Mammary epithelial cell (primary cell): ENCODE measurements at regions not wholly inside any gene's neighbourhood (a gene's known extent, or its start where the extent isn't known, plus 50 kb on each side); places are given as distances from the start of the nearest gene placed in this dataset.

ENCODE experiments used
- EZH2 ChIP-seq: IDR thresholded peaks from 2 replicates; pipeline ENCODE4 v1.6.1; 2012; ENCODE audit warnings: low read length, inconsistent platforms, borderline replicate concordance
- TF ChIP-seq, protein P1 (sequence below), 2 donors: IDR thresholded peaks in 1 of 2; conservative IDR thresholded peaks in 1 of 2; 2 replicates each; pipeline ENCODE4 v1.5.1; 2011 to 2012; ENCODE audit warnings: inconsistent platforms in 2 of 2, low read length in 2 of 2, mild to moderate bottlenecking in 2 of 2, control low read depth in 1 of 2, low read depth in 1 of 2; ENCODE audit not compliant: insufficient read depth in 1 of 2; ENCODE audit errors: extremely low read depth in 1 of 2

DNA sequence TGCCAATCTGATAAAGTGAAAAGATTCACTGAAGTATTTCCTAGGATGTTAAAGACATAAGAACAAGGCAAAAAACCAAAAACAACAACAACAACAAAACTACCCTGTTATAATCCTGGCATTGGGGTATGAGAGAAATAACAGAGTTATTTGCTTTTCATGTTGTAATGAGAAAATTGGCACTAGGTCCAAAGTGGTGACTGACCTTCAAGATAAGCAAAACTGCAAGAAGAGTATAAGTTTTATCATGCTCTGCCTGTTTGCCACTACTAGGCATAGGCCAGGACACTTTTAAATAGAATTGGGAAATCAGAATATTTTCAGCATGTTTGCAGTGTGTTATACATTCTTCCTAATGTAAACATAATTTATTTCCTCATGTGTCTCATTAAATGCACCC, 140.1 kb upstream of the CPM start:
- TF ChIP-seq, protein P1, sequence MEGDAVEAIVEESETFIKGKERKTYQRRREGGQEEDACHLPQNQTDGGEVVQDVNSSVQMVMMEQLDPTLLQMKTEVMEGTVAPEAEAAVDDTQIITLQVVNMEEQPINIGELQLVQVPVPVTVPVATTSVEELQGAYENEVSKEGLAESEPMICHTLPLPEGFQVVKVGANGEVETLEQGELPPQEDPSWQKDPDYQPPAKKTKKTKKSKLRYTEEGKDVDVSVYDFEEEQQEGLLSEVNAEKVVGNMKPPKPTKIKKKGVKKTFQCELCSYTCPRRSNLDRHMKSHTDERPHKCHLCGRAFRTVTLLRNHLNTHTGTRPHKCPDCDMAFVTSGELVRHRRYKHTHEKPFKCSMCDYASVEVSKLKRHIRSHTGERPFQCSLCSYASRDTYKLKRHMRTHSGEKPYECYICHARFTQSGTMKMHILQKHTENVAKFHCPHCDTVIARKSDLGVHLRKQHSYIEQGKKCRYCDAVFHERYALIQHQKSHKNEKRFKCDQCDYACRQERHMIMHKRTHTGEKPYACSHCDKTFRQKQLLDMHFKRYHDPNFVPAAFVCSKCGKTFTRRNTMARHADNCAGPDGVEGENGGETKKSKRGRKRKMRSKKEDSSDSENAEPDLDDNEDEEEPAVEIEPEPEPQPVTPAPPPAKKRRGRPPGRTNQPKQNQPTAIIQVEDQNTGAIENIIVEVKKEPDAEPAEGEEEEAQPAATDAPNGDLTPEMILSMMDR (conservative IDR thresholded peaks at IDR 0.05 in 1 of 2, IDR thresholded peaks at IDR 0.05 in 1 of 2; ENCODE audit: extremely low read depth in 1 of 2, insufficient read depth in 1 of 2, low read depth in 1 of 2, low read length in 2 of 2), result no peak
- no peak for TF ChIP-seq EZH2
